NCI-H2196 (cell line): ENCODE measurements at regions not wholly inside any gene's neighbourhood (a gene's known extent, or its start where the extent isn't known, plus 50 kb on each side); places are given as distances from the start of the nearest gene placed in this dataset.

ENCODE experiments used
- DNase-seq: peaks from one replicate; lab custom pipeline; 2025; ENCODE audit not compliant: unreplicated experiment; lab: John Stamatoyannopoulos, UW

DNA sequence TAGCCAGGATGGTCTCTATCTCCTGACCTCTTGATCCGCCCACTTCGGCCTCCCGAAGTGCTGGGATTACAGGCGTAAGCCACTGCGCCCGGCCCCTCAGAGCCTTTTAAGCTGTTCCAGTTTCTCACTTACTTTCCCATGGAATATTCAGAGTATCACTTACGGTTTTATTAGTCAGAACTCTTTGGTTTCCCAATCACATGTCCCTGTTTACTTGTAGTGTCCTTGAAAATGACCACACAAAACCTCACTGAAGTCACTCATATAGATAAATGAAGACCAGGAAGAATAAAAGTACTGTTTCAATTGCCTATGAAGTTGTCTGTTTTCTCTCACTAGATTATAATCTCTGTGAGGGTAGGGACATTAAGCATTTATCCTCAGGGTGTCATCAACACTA lies 217.2 kb upstream of the HCCS start:
- no peak for DNase-seq

DNA sequence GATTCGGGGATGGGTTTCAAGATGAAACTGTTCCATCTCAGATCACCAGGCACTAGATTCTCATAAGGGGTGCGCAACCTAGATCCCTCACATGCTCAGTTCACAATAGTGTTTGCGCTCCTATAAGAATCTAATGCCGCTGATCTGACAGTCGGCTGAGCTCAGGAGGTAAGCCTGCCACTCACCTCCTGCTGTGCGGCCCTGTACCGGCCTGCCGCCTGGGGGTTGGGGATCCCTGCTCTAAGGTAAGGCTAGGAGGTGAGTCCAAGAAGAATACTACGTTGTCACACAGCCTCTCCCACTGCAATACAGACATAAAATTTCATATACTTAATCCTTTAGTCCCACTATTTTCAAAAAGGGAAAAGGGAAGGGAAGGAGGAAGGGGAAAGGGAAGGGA lies 213.4 kb upstream of the HCCS start:
- no peak for DNase-seq

DNA sequence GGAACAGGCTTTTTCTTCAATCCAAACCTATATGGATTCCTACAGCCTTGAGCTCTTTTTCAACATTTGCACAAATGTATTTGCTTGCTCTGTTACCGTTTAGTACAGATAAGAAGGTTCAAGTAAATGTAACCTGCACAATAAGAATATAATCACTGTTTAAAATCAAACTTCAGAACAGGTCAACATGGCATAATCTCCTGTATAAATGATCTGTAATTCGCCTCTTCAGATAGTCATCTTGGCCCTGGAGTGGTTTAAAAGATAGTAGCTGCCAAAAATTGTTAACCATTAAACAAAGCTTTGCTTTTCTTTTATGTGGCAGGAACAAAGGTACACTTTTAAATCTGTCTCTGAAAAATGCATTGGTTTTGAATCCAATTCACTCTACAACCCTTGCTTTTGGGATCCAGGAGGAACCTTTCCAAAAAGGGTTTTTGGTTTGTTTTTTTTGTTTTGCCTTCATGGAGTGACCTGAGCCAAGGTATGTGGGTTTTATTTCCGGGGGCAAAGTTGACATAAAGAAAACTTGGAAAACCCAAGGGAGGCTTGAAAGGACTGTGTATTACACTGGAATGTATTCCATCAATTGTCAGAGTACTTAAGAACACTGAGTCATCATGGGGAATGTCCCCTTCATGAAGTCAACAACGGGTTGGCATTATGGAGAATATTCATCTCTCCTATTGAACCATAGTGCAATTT lies 210.4 kb upstream of the HCCS start:
- peak; percentile 9 for DNase-seq

DNA sequence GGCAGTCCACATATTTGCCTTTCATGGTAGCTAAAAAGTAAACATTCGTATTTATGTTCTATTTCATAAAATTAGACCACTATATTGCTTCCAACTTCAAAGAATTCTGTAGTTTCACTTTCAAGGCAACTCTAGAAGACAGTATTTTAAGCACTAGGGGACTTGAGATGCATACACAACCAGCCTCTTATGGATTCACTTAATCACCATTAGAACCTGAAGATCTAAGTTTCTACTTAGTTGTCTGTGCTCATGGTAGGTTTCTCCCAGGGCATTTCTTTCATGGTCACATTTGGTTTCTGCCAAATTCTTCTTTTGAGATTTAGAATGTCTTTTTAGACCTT lies 209.9 kb upstream of the HCCS start:
- DNase-seq = no peak

DNA sequence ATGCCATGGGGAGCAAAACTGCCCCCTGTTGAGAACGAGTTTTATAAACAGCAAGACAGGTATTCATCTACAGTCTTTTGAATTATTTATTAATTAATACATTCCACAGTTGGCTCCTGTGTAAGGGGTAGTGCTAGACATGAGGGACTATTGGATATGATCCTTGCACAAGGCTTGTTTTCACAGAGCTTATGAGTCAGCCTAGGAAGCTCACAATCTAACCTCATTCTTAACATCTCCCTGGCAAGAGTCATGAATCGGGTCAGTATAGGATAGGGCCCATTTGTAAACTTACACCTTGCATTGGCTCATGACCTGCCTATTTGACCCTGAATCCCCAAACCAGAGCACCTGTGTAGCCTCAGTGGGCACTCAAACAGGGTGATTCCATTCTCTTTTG lies 209.1 kb upstream of the HCCS start:
- DNase-seq = no peak

DNA sequence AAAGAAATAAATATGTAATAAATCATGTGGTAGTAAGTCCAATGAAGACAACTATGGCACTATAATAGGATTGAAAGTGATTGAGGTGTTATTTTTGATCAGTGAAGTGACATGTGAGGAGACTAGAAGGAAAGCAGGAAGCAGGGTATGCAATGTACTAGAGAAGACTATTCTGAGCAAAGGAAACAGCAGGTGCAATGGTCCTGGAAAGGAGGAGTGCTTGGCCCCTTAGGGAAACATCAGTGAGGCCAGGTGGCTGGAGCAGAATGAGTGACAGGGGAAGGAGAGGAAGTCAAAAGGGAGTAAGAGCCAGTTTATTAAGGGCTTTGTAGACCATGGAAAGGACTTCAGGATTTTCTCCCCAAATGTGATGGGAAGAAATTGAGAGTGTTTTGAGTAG lies 207.6 kb upstream of the HCCS start:
- DNase-seq = no peak

DNA sequence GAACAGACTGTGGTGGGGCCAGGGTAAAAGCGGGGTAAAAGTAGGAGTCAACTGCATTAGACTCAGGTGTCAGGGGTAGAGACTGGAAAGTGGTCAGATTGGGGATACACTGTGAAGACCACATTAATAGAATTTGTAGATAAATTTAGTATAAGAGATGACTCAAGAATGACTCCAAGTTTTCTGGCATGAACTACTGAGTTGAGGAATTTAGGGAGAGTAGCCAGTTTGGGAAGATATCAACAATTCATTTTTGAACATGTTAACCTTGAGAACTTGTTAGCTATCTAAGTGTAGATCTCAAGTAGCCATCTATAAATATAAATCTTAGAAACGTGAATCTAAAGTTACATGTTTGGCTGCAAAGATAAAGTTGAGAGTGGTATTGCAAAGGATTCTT lies 206.9 kb upstream of the HCCS start:
- no peak for DNase-seq

DNA sequence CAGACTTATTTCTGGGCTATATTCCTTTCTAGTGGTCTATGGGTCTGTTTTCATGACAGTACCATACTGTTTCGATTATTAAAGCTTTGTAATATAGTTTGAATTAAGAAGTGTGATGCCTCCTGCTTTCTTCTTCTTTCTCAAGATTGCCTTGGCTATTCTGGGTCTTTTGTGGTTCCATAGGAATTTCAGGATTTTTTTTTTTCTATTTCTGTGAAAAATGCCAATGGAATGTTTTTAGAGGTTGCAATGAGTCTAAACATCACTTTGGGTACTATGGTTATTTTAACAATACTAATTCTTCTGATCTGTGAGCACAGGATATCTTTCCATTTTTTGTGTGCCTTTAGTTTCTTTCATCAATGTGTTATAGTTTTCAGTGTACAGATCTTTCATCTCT lies 204.3 kb upstream of the HCCS start:
- no peak for DNase-seq

DNA sequence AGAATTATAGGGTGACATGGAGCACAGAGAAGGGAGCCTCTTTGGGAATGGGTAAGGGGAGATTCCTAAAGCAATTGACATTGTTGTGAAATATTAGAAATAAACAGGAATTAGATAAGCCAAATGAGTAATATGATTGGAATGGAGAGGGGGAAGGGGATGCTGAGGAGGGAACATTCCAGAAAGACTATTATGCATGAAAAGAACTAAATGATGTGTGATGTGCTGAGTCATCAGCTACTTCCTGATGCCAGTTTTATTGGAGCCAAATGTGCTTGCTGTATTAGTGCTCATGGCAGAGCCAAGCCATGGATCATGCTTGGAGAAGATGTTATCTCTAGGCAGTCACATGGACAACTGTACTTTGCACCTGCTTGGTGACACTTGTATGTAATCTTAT lies 189.0 kb upstream of the HCCS start:
- DNase-seq = no peak

DNA sequence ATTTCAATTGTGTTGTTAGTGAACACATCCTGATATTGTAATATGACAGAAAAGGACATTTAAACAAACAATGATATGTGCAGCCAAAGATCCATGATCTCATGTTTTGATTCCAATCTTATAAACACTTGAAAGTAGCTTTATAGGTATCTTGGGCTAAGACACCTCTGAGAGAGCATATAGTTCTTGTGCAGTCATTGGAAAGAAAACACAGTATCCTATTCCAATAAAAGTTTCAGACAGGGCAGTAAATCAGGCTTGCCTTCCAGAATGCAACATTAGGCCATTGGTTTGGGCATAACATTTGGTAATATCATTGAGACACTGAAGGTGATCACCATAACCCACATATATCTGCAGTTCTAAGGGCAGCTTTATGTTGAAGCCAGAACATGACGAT lies 188.3 kb upstream of the HCCS start:
- DNase-seq = no peak

DNA sequence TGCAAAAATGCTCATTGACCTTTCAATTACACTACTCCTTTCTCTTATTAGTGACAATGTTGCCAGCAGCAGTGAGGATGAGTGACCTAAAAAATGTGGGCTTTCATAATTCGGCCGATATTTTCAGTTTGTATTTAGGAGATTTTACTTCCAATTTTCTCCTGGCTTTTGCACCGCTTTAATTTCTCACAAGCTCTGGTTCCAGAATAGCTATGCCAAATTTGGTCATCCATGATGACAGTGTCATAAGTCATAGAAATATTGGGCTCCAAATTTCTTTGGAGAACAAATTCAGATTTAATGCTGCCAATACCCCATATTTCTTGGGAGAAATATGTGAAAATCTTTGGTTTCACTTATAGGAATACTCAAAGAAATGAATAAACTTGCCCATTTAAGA lies 187.7 kb upstream of the HCCS start:
- DNase-seq = no peak

DNA sequence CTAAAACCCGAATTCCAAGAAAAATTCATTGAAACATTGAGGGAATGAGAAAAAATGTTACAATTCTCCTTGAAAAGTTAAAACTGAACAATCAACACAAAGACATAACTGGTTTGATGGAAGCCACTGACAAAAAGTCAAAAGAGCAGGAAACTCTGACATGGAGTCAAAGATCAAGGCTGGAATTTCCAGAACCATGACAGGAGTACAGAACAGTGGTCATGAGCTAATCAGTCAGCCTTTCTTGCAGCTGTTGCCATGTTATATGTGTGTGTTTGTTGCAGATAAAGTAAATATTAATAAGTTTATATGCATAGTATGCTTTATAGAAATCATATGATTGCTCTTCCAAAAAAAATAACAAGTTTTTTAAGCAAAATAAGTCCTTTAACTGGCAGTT lies 184.7 kb upstream of the HCCS start:
- no peak for DNase-seq

DNA sequence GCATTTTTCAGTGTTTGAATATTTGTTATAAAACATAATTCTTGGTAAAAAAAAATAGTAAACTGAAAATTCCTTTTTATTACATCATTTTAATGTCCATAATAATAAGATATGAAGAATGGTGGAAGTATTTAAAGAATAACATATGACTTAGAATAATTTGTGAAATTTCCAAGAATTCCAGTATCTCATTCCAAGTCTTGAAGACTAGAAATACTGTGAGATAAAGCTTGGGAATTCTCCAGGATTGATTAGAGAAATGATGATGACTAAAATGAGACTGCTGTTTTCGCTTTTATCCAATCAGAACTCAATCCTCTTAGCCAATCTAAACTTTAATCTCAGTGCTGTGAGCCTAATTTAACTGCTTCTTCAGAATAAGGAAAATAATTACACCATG lies 184.2 kb upstream of the HCCS start:
- no peak for DNase-seq

DNA sequence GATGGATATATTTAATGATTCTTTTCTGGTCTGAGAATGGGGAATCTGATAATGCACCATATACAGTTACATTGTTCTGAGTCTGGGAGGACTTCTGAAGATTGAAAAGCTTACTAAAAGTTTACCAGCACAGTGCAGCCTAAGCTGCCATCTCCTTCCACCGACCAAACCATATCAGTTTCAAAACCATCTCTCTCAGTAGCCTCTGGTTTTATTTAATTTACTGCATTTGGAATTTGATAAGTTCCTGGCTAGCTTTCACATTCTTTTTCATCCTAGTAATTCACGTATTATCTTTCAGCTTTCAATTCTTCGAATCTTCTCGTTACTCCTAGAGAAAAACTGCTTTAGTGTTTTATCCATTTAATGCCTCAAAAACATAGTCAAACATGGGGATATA lies 181.4 kb upstream of the HCCS start:
- DNase-seq = no peak

DNA sequence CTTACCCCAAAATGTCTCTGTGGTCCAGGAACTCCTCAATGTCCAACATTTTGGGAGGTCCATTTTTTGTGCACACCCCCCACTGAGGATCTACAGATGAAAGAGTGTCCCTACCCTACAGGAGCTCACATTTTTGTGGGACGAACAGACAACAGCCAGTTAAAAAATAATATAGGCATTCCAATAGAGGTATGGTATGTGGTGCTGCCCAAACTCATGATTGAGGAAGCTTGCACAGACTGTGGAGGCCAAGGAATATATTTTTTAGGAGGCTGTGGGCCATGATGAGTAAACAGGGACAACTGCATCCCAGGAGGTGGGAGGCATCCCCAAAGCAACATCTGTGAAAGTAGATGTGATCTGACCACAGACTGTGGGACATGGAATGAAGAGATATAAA lies 181.0 kb upstream of the HCCS start:
- no peak for DNase-seq

DNA sequence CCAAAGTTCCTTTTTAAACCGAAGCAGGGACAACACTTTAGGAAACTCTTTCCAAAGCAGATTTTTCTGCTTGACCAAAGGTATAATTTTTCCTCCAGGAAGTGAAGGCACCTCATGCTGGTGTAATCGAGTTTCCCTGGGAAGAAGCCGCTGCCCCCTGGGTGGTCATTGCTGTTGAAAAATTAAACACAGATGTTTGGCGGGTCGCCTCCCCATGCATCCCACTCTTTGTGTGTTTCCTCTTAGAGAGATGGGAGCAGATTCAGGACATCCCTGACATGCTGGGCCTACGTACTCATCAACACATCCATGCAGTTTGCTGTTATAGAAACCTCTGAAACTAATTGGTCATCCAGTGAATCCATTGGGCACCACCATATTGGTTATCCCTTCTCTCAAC lies 179.2 kb upstream of the HCCS start:
- DNase-seq = no peak

DNA sequence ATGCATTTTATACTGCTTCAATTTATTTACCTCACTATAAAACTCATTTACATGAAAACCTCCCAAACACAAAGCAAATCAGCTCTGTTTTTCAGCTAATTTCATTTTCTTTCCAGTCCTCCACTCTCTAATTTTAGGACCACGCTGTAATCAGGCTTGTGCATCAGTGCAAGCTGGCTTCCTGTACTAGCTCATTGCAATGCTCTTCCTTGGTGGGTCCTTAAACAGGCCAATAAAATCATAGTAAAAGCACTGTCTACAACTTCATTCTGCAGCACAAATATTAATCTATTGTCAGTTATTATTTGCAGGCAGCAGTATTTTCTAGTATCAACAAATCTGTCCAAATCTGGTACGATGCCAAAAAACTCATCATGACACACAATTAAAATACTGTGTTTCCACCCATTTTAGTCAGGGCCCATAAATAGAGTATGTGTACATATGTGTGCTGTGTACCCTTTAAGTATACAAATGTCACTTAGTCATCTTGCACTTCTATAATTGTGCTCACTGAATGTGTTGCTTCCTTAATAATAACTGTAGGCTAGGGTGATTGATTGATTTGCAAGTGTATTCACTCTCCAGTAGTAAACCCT lies 178.2 kb upstream of the HCCS start:
- DNase-seq = no peak

DNA sequence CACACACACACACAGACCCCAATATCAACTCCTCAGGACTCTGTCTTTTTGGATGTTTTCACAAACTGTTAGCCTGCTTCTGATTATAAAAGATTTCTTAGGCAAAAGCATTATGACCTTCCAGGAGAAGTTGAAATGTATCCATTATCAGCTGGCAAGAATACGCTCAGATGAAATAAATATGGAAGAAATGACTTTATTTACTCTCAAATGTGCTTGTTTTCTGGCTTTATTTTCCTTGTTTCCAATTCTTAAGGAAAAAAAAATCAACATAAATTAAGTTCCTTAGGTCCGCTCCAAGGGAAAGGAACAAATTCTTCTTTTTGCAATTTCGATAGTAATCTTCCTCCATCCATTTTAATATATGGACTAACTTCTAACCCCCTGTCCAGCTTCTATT lies 175.6 kb upstream of the HCCS start:
- DNase-seq = no peak

DNA sequence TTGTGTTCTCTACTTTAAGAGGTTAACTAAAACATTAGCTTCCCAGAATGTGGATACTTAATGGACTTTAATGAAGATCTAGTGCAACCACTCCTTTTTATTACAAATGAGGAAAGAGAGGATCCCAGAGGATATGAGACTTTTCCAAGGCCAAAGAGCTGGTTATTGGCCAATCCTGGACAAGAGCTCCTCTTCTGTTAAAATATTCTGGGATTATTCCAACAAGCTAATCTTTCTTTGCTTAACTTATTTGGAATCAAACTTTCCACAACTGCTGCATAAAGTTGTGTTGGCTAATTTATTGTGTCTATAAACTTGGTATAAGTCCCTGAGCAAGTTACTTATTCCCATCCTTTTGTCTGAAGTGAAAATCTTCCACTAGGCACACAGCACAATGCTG lies 174.2 kb upstream of the HCCS start:
- no peak for DNase-seq

DNA sequence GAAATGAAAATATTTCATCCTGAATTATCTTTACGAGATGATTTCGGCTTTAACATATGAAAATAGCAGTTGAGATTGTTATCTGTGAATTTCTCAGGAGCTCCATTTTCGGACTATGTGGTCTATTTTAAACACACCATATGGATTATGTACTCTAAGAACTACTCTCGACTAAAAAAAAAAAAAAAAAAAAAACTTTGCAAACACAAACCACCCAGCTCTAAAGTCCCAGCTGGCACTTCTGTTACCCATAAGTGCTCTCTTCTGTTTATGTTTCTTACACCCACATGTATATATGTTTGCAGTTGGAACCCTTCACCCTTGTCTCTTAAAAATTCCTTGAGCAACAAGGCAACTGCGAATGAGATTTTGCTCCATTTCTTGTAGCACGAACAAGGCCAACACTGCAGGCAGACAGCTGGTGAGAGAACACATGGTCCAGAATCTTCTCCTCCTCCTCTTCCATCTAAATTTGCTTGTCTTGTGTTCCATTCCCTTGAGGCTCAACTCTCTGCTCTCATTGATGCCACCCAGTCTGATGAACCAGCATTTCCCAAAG lies 172.7 kb upstream of the HCCS start:
- DNase-seq = no peak

DNA sequence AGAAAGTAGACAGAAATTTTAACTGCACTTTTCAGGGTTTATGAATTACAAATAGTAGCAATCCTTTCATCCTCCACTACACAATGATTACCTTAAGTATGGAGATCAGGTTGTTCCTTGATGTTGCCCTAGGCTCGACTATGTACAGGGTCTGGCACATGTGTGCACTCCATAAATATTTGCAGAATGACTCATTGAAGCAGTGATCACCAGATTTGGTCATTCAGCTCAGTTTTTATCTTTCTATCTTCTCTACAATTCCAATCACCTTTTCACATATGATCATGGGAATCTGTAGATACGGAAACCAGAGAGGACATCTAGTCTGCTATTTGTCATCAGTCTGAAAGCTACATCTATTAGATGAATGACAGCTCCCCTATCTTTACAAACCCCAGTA lies 171.7 kb upstream of the HCCS start:
- DNase-seq = no peak

DNA sequence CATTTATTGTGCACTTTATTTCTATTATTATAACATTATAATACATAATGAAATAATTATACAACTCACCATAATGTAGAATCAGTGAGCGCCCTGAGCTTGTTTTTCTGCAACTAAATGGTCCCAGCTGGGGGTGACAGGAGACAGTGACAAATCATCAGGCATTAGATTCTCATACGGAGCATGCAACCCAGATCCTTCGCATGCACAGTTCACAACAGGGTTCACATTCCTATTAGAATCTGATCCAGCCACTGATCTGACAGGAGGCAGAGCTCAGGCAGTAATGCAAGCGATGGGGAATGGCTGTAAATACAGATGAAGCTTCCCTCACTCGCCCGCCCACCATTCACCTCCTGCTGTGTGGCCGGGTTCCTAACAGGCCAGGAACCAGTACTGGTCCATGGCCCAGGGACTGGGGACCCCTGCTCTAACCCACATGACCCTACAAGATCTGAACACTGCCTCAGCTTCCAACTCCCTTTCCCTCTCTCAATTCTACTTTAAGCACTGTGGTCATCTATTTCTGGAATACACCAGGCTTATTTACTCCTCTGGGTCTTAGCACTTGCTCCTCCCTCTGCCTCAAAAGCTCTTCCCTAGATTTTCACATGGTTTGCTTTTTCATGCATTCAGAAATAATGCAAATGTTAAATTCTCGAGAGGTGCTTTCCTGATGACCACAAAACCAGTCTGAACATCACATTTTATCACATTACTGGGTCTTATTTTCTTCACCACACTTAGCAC lies 166.8 kb upstream of the HCCS start:
- no peak for DNase-seq
